OCI-LY1 (cell line): ENCODE measurements at regions not wholly inside any gene's neighbourhood (a gene's known extent, or its start where the extent isn't known, plus 50 kb on each side); places are given as distances from the start of the nearest gene placed in this dataset.
"Not testable (repeated sequence)": the region's sequence is repeated elsewhere in the genome, so short reads cannot be mapped to it uniquely, and the experiment has no call there.

ENCODE experiments used
- H2AFZ ChIP-seq: fragments of 200-600 bp; sonication (generic), shearing (Covaris generic); 2 replicates; pipeline ENCODE4 v1.6.0; 2014; ENCODE audit warnings: antibody characterized with exemption, mild to moderate bottlenecking, low read length
- H3F3A ChIP-seq: fragments of 200-600 bp; sonication (generic), shearing (Covaris generic); 2 replicates; pipeline ENCODE4 v1.6.0; 2014; ENCODE audit warnings: mild to moderate bottlenecking, antibody characterized with exemption, low read length, moderate library complexity; ENCODE audit not compliant: insufficient read depth
- H3K27ac ChIP-seq: fragments of 200-600 bp; sonication (generic); 2 replicates; pipeline ENCODE4 v1.5.1; 2014; ENCODE audit warnings: low read length, mixed run types, mild to moderate bottlenecking, low read depth; ENCODE audit not compliant: poor library complexity, severe bottlenecking
- H3K27me3 ChIP-seq: fragments of 200-600 bp; sonication (generic); 2 replicates; pipeline ENCODE4 v1.6.0; 2014; ENCODE audit warnings: antibody characterized with exemption, mild to moderate bottlenecking, low read length, moderate library complexity; ENCODE audit not compliant: insufficient read depth
- H3K36me3 ChIP-seq: fragments of 200-600 bp; sonication (generic); 2 replicates; pipeline ENCODE4 v1.6.1; 2014; ENCODE audit warnings: mild to moderate bottlenecking, antibody characterized with exemption, low read length, moderate library complexity, mixed read lengths; ENCODE audit not compliant: insufficient read depth
- H3K4me1 ChIP-seq: fragments of 200-600 bp; sonication (generic); 2 replicates; pipeline ENCODE4 v1.5.1; 2014; ENCODE audit warnings: mild to moderate bottlenecking, low read length, moderate library complexity; ENCODE audit not compliant: insufficient read depth, severe bottlenecking
- H3K4me2 ChIP-seq: fragments of 200-600 bp; sonication (generic), shearing (Covaris generic); 2 replicates; pipeline ENCODE4 v1.6.1; 2014; ENCODE audit warnings: low read length
- H3K4me3 ChIP-seq: fragments of 200-600 bp; sonication (generic); 2 replicates; pipeline ENCODE4 v1.5.1; 2014; ENCODE audit warnings: low read length, low read depth, mild to moderate bottlenecking, mixed read lengths; ENCODE audit not compliant: poor library complexity, severe bottlenecking
- H3K79me2 ChIP-seq: fragments of 200-600 bp; shearing (Covaris generic); 2 replicates; pipeline ENCODE4 v1.6.1; 2016; ENCODE audit warnings: mixed run types, low read length, mixed read lengths; ENCODE audit not compliant: insufficient read depth
- H3K9ac ChIP-seq: fragments of 200-600 bp; sonication (generic), shearing (Covaris generic); 2 replicates; pipeline ENCODE4 v1.6.1; 2014; ENCODE audit warnings: mild to moderate bottlenecking, low read length, mixed read lengths
- H3K9me2 ChIP-seq: fragments of 200-600 bp; sonication (generic), shearing (Covaris generic); 2 replicates; pipeline ENCODE4 v1.6.1; 2014; ENCODE audit warnings: low read depth, mild to moderate bottlenecking, low read length, mixed read lengths
- H3K9me3 ChIP-seq: fragments of 200-600 bp; shearing (Covaris generic); 2 replicates; pipeline ENCODE4 v1.6.1; 2014; ENCODE audit warnings: low read length, mixed read lengths
- H4K20me1 ChIP-seq: fragments of 200-600 bp; sonication (generic), shearing (Covaris generic); 2 replicates; pipeline ENCODE4 v1.6.0; 2016; ENCODE audit warnings: mild to moderate bottlenecking, low read length; ENCODE audit not compliant: insufficient read depth
- CTCF ChIP-seq: fragments of 200-600 bp; sonication (generic), shearing (Covaris generic); IDR thresholded peaks from 2 replicates; pipeline ENCODE4 v1.5.1; 2017; ENCODE audit warnings: mild to moderate bottlenecking, antibody characterized with exemption, low read length, moderate library complexity, mixed read lengths
- EZH2 ChIP-seq: fragments of 200-600 bp; sonication (generic), shearing (Covaris generic); IDR thresholded peaks from 2 replicates; pipeline ENCODE4 v1.8.0; 2017; ENCODE audit warnings: borderline replicate concordance, mixed run types, mild to moderate bottlenecking, antibody characterized with exemption, low read length, moderate library complexity, mixed read lengths

- Histone ChIP-seq H3K4me1 (no peaks in the 10 kb centered on the region), H3K27me3 (no peaks in the 10 kb centered on the region), H3K27ac (no peak overlapping the region), H3K79me2 (no peaks in the 10 kb centered on the region), H4K20me1 (no peaks in the 10 kb centered on the region), H2AFZ (no peak overlapping the region), H3K9ac (no peak overlapping the region), H3K4me2 (no peak overlapping the region), H3K9me2 (no peaks in the 10 kb centered on the region), H3F3A (no peaks in the 10 kb centered on the region), H3K9me3 (peaks cover 5% of the 10 kb centered on the region; the same call in 1 of the 2 replicates), H3K4me3 (no peak overlapping the region), H3K36me3 (no peaks in the 10 kb centered on the region)
- TF ChIP-seq EZH2 (no peak), CTCF (no peak)
Observed at GRCh38 chr2:71961289-71962027, 186.2 kb downstream of the CYP26B1 start.

- Histone ChIP-seq H3K4me1 (no peaks in the 10 kb centered on the region), H2AFZ (no peak overlapping the region), H3K9ac (no peak overlapping the region), H3K79me2 (no peaks in the 10 kb centered on the region), H4K20me1 (no peaks in the 10 kb centered on the region), H3K27ac (no peak overlapping the region), H3K4me2 (no peak overlapping the region), H3K36me3 (no peaks in the 10 kb centered on the region), H3K9me2 (no peaks in the 10 kb centered on the region), H3K4me3 (no peak overlapping the region), H3K9me3 (peaks cover 5% of the 10 kb centered on the region; the same call in 1 of the 2 replicates), H3F3A (no peaks in the 10 kb centered on the region), H3K27me3 (no peaks in the 10 kb centered on the region)
- TF ChIP-seq EZH2 (no peak), CTCF (no peak)
Observed at GRCh38 chr2:71959494-71959893, 188.2 kb downstream of the CYP26B1 start.

GRCh38 chr2:71958426-71958825 lies 189.2 kb downstream of the CYP26B1 start:
- H3F3A ChIP-seq, H3K4me3 ChIP-seq, H3K79me2 ChIP-seq, H3K4me1 ChIP-seq, H3K9me2 ChIP-seq, H3K27me3 ChIP-seq, H3K9me3 ChIP-seq, H3K4me2 ChIP-seq, H3K36me3 ChIP-seq, H3K9ac ChIP-seq, H4K20me1 ChIP-seq, H3K27ac ChIP-seq, H2AFZ ChIP-seq: not testable (repeated sequence)

DNA sequence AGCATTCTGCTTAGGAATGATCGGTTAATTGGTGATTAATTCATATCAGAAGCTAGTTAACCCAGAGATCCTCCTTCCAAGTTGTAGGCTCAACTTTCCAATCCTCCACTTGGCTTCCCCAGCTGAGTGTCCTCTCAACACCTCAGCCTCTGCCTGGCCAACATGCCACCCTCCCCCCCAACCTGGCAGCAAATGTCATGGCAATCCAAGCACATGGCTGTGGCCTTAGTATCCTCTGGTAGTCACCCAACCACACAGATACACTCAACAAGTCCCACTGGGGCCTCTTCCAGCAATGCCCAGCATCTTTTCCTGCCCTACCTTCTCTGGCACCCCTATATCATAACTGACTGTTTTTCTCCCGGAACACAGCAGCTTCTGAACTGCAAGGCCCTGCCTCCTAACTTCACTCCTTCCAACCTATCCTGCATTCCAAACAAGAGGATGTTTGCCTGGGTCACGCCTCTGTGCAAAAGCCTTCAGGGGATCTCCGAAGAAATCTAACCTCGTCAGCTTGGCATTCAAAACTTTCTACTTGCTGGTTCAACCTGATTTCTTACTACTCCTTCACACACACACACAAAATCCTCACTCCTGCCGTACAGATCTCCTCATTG lies 195.0 kb downstream of the CYP26B1 start:
- no peaks in the 10 kb centered on the region for H3K79me2 ChIP-seq
- H3K9me2 ChIP-seq = no peaks in the 10 kb centered on the region
- no peak overlapping the region for H3K4me2 ChIP-seq
- no peak overlapping the region for H3K9ac ChIP-seq
- no peak overlapping the region for H3K27ac ChIP-seq
- H3K27me3 ChIP-seq = no peaks in the 10 kb centered on the region
- TF ChIP-seq CTCF (no peak), EZH2 (no peak)
- H3K4me1 ChIP-seq = no peaks in the 10 kb centered on the region
- H3K9me3 ChIP-seq = no peaks in the 10 kb centered on the region
- H3K4me3 ChIP-seq = no peak overlapping the region
- no peaks in the 10 kb centered on the region for H4K20me1 ChIP-seq
- H3F3A ChIP-seq = no peaks in the 10 kb centered on the region
- H3K36me3 ChIP-seq = no peaks in the 10 kb centered on the region
- H2AFZ ChIP-seq = no peak overlapping the region
